Neutrophil (primary cell): ENCODE measurements at regions not wholly inside any gene's neighbourhood (a gene's known extent, or its start where the extent isn't known, plus 50 kb on each side); places are given as distances from the start of the nearest gene placed in this dataset.

Experiments
- H3K27ac ChIP-seq: fragments of 200-600 bp; sonication (generic); 2 replicates; pipeline ENCODE4 v1.5.1; 2016; ENCODE audit warnings: mild to moderate bottlenecking, moderate library complexity
- H3K27me3 ChIP-seq: fragments of 200-600 bp; sonication (generic); 2 replicates; pipeline ENCODE4 v1.6.0; 2016; ENCODE audit warnings: mild to moderate bottlenecking
- H3K36me3 ChIP-seq: fragments of 200-600 bp; sonication (generic); 2 replicates; pipeline ENCODE4 v1.5.1; 2017
- H3K4me1 ChIP-seq, 2 experiments: fragments of 200-600 bp in 1 of 2; sonication (generic) in 1 of 2; 1 replicate in 1 of 2; 2 replicates in 1 of 2; pipeline versions ENCODE4 v1.5.1 to v1.6.1; 2013 to 2016; ENCODE audit warnings: low read depth in 1 of 2, low read length in 1 of 2, mild to moderate bottlenecking in 1 of 2, moderate library complexity in 1 of 2; ENCODE audit not compliant: control insufficient read depth in 1 of 2, insufficient read depth in 1 of 2
- H3K4me3 ChIP-seq, 2 experiments: fragments of 200-600 bp in 1 of 2; sonication (generic) in 1 of 2; 1 replicate in 1 of 2; 2 replicates in 1 of 2; pipeline ENCODE4 v1.5.1; 2013 to 2016; ENCODE audit warnings: low read depth in 1 of 2, low read length in 1 of 2, mild to moderate bottlenecking in 1 of 2, moderate library complexity in 1 of 2
- H3K9me3 ChIP-seq: fragments of 200-600 bp; sonication (generic); 2 replicates; pipeline ENCODE4 v1.5.1; 2016
- TF ChIP-seq, protein P1 (sequence below): fragments of 200-600 bp; sonication (generic); IDR thresholded peaks from 2 replicates; pipeline ENCODE4 v1.5.1; 2016; ENCODE audit warnings: antibody characterized with exemption

DNA sequence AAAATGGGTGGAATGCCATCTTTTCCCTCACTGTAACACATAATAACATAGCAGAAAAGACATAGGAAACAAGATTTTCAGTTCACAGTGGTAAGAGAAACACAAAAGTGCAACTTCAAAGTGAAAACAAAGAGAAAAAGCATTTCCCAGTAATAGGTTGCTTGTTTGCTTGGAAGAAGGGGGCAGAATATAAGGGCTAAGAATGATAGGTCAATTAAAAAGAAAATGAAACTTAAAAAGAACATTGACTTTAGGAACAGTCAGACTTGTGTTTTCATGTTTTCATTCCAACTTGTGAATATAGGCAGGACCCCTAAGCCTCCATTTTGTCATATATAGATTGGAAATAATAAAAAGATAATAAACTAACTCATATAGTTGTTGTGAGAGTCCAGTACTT lies 168.2 kb upstream of the PPP3CA start:
- TF ChIP-seq, protein P1, sequence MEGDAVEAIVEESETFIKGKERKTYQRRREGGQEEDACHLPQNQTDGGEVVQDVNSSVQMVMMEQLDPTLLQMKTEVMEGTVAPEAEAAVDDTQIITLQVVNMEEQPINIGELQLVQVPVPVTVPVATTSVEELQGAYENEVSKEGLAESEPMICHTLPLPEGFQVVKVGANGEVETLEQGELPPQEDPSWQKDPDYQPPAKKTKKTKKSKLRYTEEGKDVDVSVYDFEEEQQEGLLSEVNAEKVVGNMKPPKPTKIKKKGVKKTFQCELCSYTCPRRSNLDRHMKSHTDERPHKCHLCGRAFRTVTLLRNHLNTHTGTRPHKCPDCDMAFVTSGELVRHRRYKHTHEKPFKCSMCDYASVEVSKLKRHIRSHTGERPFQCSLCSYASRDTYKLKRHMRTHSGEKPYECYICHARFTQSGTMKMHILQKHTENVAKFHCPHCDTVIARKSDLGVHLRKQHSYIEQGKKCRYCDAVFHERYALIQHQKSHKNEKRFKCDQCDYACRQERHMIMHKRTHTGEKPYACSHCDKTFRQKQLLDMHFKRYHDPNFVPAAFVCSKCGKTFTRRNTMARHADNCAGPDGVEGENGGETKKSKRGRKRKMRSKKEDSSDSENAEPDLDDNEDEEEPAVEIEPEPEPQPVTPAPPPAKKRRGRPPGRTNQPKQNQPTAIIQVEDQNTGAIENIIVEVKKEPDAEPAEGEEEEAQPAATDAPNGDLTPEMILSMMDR, result no peak

GRCh38 chr4:101515099-101515498 lies 167.8 kb upstream of the PPP3CA start:
- no peaks in the 10 kb centered on the region for H3K9me3 ChIP-seq
- H3K4me1 ChIP-seq, result no peaks in the 10 kb centered on the region
- no peaks in the 10 kb centered on the region for H3K27me3 ChIP-seq
- H3K4me3 ChIP-seq, result no peak overlapping the region
- TF ChIP-seq, protein P1, result no peak
- no peak overlapping the region for H3K27ac ChIP-seq
- no peaks in the 10 kb centered on the region for H3K36me3 ChIP-seq

More for the DNA sequence above, 168.2 kb upstream of the PPP3CA start:
- H3K4me3 ChIP-seq, result no peak overlapping the region
- no peaks in the 10 kb centered on the region for H3K4me1 ChIP-seq
- H3K27ac ChIP-seq, result no peak overlapping the region
- no peaks in the 10 kb centered on the region for H3K36me3 ChIP-seq
- no peaks in the 10 kb centered on the region for H3K9me3 ChIP-seq
- no peaks in the 10 kb centered on the region for H3K27me3 ChIP-seq

DNA sequence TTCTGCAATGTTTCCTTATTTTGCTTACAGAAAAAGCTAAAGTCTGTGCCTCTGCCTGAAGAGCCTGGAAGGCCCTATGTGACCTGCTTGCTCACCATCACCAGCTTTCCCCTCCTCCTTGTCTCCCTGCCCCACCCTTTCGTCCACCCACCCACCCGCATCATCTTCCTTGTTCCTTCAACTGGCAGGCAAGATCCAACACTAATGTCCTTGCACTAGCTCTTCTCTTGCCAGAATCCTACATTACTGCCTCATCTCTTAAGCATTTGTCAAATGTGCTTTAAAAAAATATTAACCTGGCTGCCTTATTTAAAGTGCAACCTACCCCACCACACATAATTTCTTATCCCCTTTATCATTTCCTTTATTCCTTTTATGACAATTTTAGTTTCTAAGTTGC lies 165.1 kb upstream of the PPP3CA start:
- Histone ChIP-seq H3K36me3 (no peaks in the 10 kb centered on the region), H3K4me1 (no peaks in the 10 kb centered on the region), H3K9me3 (no peaks in the 10 kb centered on the region), H3K4me3 (no peak overlapping the region), H3K27me3 (no peaks in the 10 kb centered on the region), H3K27ac (no peak overlapping the region)
- TF ChIP-seq, protein P1, result no peak

- Histone ChIP-seq H3K27ac (no peak overlapping the region), H3K9me3 (no peaks in the 10 kb centered on the region), H3K27me3 (no peaks in the 10 kb centered on the region), H3K4me1 (no peaks in the 10 kb centered on the region), H3K4me3 (no peak overlapping the region), H3K36me3 (no peaks in the 10 kb centered on the region)
- TF ChIP-seq, protein P1, result no peak
These were observed 154.1 kb upstream of the PPP3CA start for GRCh38 chr4:101501421-101501820.

GRCh38 chr4:101500742-101501141 lies 153.4 kb upstream of the PPP3CA start:
- H3K27me3 ChIP-seq, result no peaks in the 10 kb centered on the region

More at GRCh38 chr4:101500742-101501141, 153.4 kb upstream of the PPP3CA start:
- H3K4me3 ChIP-seq, result no peak overlapping the region
- H3K36me3 ChIP-seq, result no peaks in the 10 kb centered on the region
- H3K4me1 ChIP-seq, result no peaks in the 10 kb centered on the region
- TF ChIP-seq, protein P1, result no peak
- no peaks in the 10 kb centered on the region for H3K9me3 ChIP-seq
- H3K27ac ChIP-seq, result no peak overlapping the region
